LNCAP (cell line): ENCODE measurements at regions not wholly inside any gene's neighbourhood (a gene's known extent, or its start where the extent isn't known, plus 50 kb on each side); places are given as distances from the start of the nearest gene placed in this dataset.

Experiments
- CTCF ChIP-seq: fragments of 450-650 bp; IDR thresholded peaks from 2 replicates; pipeline ENCODE4 v1.5.1; 2017; ENCODE audit warnings: mild to moderate bottlenecking

- TF ChIP-seq CTCF: no peak
Measured at GRCh38 chr16:31700530-31701388, 172.8 kb upstream of the ZNF267 start.

- no peak for TF ChIP-seq CTCF
Measured at GRCh38 chr16:31701734-31702133, 171.9 kb upstream of the ZNF267 start.

- no peak for TF ChIP-seq CTCF
Measured at GRCh38 chr16:31702796-31703195, 170.8 kb upstream of the ZNF267 start.

GRCh38 chr16:31703526-31704128 is 170.0 kb upstream of the ZNF267 start:
- TF ChIP-seq CTCF: no peak

- no peak for TF ChIP-seq CTCF
Measured at GRCh38 chr16:31704138-31704537, 169.5 kb upstream of the ZNF267 start.

GRCh38 chr16:31705371-31705770 is 168.2 kb upstream of the ZNF267 start:
- TF ChIP-seq CTCF: no peak

GRCh38 chr16:31706318-31706717 is 167.3 kb upstream of the ZNF267 start:
- no peak for TF ChIP-seq CTCF
